GM23248 (cell line): ENCODE measurements at regions not wholly inside any gene's neighbourhood (a gene's known extent, or its start where the extent isn't known, plus 50 kb on each side); places are given as distances from the start of the nearest gene placed in this dataset.

ENCODE experiments used
- EZH2 ChIP-seq: fragments of 200-600 bp; sonication (generic); IDR thresholded peaks from 2 replicates; pipeline ENCODE4 v1.6.1; 2018; ENCODE audit warnings: antibody characterized with exemption, mild to moderate bottlenecking; ENCODE audit not compliant: insufficient read depth, poor library complexity, severe bottlenecking
- EZH2phosphoT487 ChIP-seq: fragments of 200-600 bp; sonication (generic); IDR thresholded peaks from 2 replicates; pipeline ENCODE4 v1.6.1; 2018; ENCODE audit warnings: antibody characterized with exemption, moderate library complexity, mild to moderate bottlenecking, low read depth; ENCODE audit not compliant: insufficient read depth

DNA sequence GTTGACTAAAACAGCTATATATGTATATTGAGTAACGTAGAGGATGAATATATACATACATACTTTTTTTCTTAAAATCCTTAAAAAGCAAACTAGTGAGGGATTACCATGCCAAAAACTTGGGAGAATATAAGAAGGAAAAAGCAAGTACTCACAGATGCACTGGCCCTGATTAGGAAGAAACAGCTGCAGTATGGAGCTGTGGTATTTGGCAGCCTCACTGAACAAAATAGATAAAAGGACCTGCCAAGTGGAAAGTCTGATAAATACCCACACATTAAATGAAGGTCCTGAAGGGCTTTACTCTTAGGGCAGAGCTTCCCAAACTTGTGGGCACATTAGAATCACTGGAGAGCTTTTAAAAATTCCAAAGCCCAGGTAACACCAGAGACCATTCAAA, 80.6 kb downstream of the FEM1C start:
- no peak for TF ChIP-seq EZH2
- TF ChIP-seq EZH2phosphoT487: no peak
